ENCODE measurements at regions not wholly inside any gene's neighbourhood (a gene's known extent, or its start where the extent isn't known, plus 50 kb on each side); places are given as distances from the start of the nearest gene placed in this dataset.

GRCh38 chr14:87008965-87009364 is 984.0 kb downstream of the GALC start:
- Mint-ChIP-seq H3K27ac (no peak overlapping the region), H3K27me3 (no peaks in the 10 kb centered on the region), H3K4me1 (no peaks in the 10 kb centered on the region)

DNA sequence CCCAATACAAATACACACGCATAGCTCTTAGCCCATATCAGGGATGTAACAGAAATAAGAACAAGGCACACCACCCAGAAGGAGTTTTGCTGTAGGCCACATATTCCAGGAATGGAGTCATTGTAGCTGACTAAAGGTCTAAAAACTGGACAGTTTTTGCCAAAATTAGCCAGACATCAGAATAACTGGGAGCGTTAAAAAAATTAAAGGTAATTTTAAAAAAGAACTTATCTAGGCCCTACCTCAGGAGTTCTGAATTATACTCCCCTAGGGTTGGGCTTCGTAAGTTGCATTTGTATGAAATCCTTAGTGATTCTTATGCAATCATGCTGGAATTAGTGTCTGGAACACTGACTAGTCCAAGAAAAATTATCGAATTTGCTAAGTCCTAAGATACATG is 987.7 kb downstream of the GALC start:
- no peak overlapping the region for H3K27ac Mint-ChIP-seq
- H3K27me3 Mint-ChIP-seq: no peaks in the 10 kb centered on the region
- H3K4me3 Mint-ChIP-seq: no peak overlapping the region
- no peaks in the 10 kb centered on the region for H3K36me3 Mint-ChIP-seq
- no peaks in the 10 kb centered on the region for H3K4me1 Mint-ChIP-seq
- H3K9me3 Mint-ChIP-seq: peaks cover 0 to 13% (median 9%) of the 10 kb centered on the region in 3 donors

More at GRCh38 chr14:87008965-87009364, 984.0 kb downstream of the GALC start:
- Mint-ChIP-seq H3K4me3 (no peak overlapping the region), H3K9me3 (peaks cover 3 to 16% (median 8%) of the 10 kb centered on the region in 3 donors), H3K36me3 (no peaks in the 10 kb centered on the region)

- H3K27me3 Mint-ChIP-seq: no peaks in the 10 kb centered on the region
- H3K27ac Mint-ChIP-seq: no peak overlapping the region
- H3K9me3 Mint-ChIP-seq: peaks cover 0 to 21% (median 6%) of the 10 kb centered on the region in 3 donors
- H3K36me3 Mint-ChIP-seq: no peaks in the 10 kb centered on the region
- no peak overlapping the region for H3K4me3 Mint-ChIP-seq
- no peaks in the 10 kb centered on the region for H3K4me1 Mint-ChIP-seq
These were observed 990.2 kb downstream of the GALC start for GRCh38 chr14:87002776-87003175.

- H3K27me3 Mint-ChIP-seq: no peaks in the 10 kb centered on the region
- H3K4me1 Mint-ChIP-seq: no peaks in the 10 kb centered on the region
- H3K9me3 Mint-ChIP-seq: peaks cover 0 to 16% (median 4%) of the 10 kb centered on the region in 3 donors
- no peaks in the 10 kb centered on the region for H3K36me3 Mint-ChIP-seq
- H3K27ac Mint-ChIP-seq: no peak overlapping the region
- H3K4me3 Mint-ChIP-seq: no peak overlapping the region
These were observed 991.6 kb downstream of the GALC start for GRCh38 chr14:87001333-87001732.

- no peaks in the 10 kb centered on the region for H3K36me3 Mint-ChIP-seq
- no peak overlapping the region for H3K27ac Mint-ChIP-seq
- H3K4me1 Mint-ChIP-seq: no peaks in the 10 kb centered on the region
- H3K27me3 Mint-ChIP-seq: no peaks in the 10 kb centered on the region
- peaks cover 1 to 16% (median 8%) of the 10 kb centered on the region in 3 donors for H3K9me3 Mint-ChIP-seq
- H3K4me3 Mint-ChIP-seq: no peak overlapping the region
These were observed 992.9 kb downstream of the GALC start for GRCh38 chr14:87000081-87000480.

DNA sequence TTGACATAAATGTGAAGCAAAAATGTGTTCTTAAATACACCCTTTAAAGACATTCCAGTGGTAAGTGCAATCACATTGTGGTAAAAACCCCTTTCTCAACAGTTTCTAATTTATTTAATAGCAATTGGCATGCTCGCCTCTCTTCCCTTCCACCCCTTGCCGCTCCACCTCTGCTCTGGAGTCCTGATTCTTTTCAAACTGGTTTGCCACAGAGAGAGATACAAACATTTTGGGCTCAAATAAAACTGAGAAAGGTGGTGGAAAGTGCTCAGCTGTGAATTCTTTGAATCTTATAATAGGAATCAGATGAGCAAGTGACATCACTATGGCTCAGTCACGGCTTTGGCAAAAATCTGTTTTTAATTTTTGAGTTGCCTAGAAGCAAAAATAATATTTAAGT is 993.9 kb downstream of the GALC start:
- no peaks in the 10 kb centered on the region for H3K27me3 Mint-ChIP-seq
- H3K4me1 Mint-ChIP-seq: no peaks in the 10 kb centered on the region
- H3K27ac Mint-ChIP-seq: no peak overlapping the region
- H3K9me3 Mint-ChIP-seq: peaks cover 1 to 16% (median 9%) of the 10 kb centered on the region in 3 donors
- H3K36me3 Mint-ChIP-seq: no peaks in the 10 kb centered on the region
- H3K4me3 Mint-ChIP-seq: peak overlapping the region in 1 of 4 donors; percentile 32

GRCh38 chr14:86997271-86997670 is 995.7 kb downstream of the GALC start:
- Mint-ChIP-seq H3K4me1 (no peaks in the 10 kb centered on the region), H3K4me3 (no peak overlapping the region), H3K27ac (no peak overlapping the region), H3K36me3 (no peaks in the 10 kb centered on the region), H3K9me3 (peaks cover 3 to 12% (median 9%) of the 10 kb centered on the region in 3 donors), H3K27me3 (no peaks in the 10 kb centered on the region)

GRCh38 chr14:86990396-86990795 is 1002.6 kb downstream of the GALC start:
- Mint-ChIP-seq H3K9me3 (peaks cover 0 to 7% (median 6%) of the 10 kb centered on the region in 3 donors), H3K4me1 (no peaks in the 10 kb centered on the region), H3K27me3 (no peaks in the 10 kb centered on the region), H3K27ac (no peak overlapping the region), H3K4me3 (no peak overlapping the region), H3K36me3 (no peaks in the 10 kb centered on the region)

DNA sequence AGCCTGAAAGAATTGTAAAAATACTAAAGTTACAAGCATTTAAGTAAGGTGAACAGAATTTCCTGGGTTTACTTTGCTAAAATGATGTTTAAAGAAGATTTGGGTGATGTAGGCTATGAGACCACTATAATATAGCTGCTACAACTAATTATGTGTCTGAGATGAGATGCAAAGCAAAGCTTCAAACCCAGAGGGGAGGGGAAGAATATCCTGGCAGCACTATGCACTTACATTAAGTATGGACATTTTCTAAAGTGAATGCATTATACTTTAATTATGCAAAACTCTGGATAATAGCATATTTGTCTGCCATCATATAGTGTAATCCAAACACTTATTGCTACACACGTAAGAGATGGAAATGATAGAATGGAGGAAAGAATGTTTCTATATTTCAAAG is 1003.7 kb downstream of the GALC start:
- H3K4me1 Mint-ChIP-seq: no peaks in the 10 kb centered on the region
- no peaks in the 10 kb centered on the region for H3K27me3 Mint-ChIP-seq
- no peak overlapping the region for H3K4me3 Mint-ChIP-seq
- H3K36me3 Mint-ChIP-seq: no peaks in the 10 kb centered on the region
- peaks cover 0 to 7% (median 2%) of the 10 kb centered on the region in 3 donors for H3K9me3 Mint-ChIP-seq
- H3K27ac Mint-ChIP-seq: no peak overlapping the region

- peaks cover 2 to 7% (median 4%) of the 10 kb centered on the region in 3 donors for H3K9me3 Mint-ChIP-seq
- H3K4me3 Mint-ChIP-seq: no peak overlapping the region
- H3K27ac Mint-ChIP-seq: no peak overlapping the region
- no peaks in the 10 kb centered on the region for H3K36me3 Mint-ChIP-seq
- no peaks in the 10 kb centered on the region for H3K27me3 Mint-ChIP-seq
- no peaks in the 10 kb centered on the region for H3K4me1 Mint-ChIP-seq
These were observed 1005.0 kb downstream of the GALC start for GRCh38 chr14:86987966-86988365.

DNA sequence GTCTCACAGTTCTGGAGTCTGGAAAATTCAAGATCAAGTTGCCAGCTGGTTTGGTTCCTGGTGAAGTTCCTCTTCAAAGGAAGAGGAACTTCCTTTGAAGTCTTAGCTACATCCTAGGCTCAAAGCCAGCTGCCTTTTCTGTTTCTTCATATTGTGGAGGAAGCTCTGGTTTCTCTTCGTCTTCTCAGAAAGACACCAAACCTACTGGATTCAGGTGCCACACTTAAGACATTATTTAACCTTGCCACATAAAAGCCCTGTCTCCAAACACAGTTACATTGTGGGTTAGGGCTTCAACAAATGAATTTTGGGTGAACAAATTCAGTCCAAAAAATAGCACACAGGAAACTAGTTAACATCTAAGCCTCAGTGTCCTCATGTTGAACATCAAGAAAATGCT is 1019.8 kb downstream of the GALC start:
- Mint-ChIP-seq H3K27me3 (no peaks in the 10 kb centered on the region), H3K27ac (no peak overlapping the region), H3K9me3 (peaks cover 7 to 21% (median 12%) of the 10 kb centered on the region in 3 donors)

GRCh38 chr14:86971292-86971691 is 1021.7 kb downstream of the GALC start:
- Mint-ChIP-seq H3K27ac (no peak overlapping the region), H3K9me3 (peaks cover 9 to 23% (median 10%) of the 10 kb centered on the region in 3 donors), H3K4me1 (no peaks in the 10 kb centered on the region), H3K36me3 (no peaks in the 10 kb centered on the region), H3K4me3 (no peak overlapping the region), H3K27me3 (no peaks in the 10 kb centered on the region)

More for the DNA sequence above, 1019.8 kb downstream of the GALC start:
- no peaks in the 10 kb centered on the region for H3K4me1 Mint-ChIP-seq
- H3K36me3 Mint-ChIP-seq: no peaks in the 10 kb centered on the region
- H3K4me3 Mint-ChIP-seq: no peak overlapping the region

DNA sequence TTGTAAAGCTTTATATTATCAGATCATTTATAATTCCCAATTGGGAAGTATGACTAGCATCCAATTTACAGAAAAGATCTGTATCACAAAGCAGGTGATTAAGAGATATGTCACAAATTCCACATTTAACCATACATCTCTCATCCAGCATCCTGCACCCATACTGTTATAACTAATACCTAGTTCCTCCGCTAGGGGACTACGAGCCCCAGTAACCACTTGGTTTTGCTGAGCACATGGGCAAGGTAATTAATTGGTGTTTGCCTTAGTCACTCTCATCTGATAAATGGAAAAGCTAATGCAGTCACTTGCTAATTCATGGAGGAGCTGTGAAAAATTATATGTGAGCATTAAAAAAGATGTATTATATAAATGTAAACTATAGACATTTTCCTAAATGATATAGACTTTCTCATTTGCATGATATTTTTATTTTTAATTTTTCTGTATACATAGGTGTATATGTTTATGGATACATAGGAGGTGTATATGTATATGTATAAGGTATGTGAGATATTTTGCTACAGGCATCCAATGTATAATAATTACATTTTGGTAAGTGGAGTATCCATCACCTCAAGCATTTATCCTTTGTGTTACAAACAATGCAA is 1031.8 kb downstream of the GALC start:
- Mint-ChIP-seq H3K4me1 (no peaks in the 10 kb centered on the region), H3K27me3 (no peaks in the 10 kb centered on the region), H3K9me3 (peaks cover 0 to 33% (median 6%) of the 10 kb centered on the region in 3 donors), H3K36me3 (no peaks in the 10 kb centered on the region), H3K4me3 (no peak overlapping the region), H3K27ac (no peak overlapping the region)

DNA sequence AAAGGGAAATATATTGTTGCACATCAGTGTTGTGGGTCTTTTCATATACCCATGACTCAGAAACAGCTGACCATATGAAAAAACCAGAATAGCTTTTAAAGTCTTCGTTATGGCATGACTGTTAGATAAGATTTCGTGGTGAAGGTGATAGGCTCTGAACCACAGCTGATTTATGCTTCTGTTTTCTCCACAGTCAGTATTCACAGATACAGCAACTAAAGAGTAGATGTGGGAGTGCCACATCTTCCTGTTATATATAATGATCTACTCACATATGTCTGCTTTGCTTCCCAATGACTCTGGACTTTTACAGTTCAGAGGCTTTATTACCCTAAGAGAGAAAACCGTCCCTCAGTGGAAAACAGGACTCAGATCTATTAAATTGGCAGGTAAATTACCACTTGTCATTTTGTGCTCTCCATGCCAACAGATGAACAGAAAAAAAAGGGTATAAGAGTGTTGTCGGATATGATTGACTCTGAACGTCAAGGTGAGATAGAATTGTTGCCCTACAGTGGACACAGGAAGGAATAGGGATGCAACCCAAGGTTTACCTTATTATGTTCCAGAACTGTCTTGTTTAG is 1037.1 kb downstream of the GALC start:
- H3K36me3 Mint-ChIP-seq: no peaks in the 10 kb centered on the region
- no peak overlapping the region for H3K27ac Mint-ChIP-seq
- peaks cover 0 to 18% (median 1%) of the 10 kb centered on the region in 3 donors for H3K9me3 Mint-ChIP-seq
- H3K4me1 Mint-ChIP-seq: no peaks in the 10 kb centered on the region
- no peaks in the 10 kb centered on the region for H3K27me3 Mint-ChIP-seq
- H3K4me3 Mint-ChIP-seq: no peak overlapping the region

DNA sequence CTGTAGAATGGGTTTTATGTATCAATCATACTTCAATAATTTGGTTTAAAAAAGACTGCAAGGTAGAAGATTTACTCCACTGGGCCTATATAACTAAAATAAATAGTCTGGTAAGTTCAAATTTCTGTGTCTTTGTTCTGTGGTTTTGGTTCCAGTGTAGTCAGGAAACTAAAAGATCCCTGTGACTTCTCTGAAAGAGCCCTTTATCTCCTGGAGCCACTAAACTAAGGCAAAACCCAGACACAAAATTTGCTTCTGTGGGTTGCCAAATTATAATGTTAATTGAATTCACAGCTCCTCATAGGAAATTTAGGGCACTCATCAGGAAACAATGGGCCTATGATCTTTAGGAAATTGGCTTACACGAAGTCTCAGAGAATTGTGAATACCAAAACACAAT is 1038.4 kb downstream of the GALC start:
- H3K27ac Mint-ChIP-seq: no peak overlapping the region
- H3K9me3 Mint-ChIP-seq: peaks cover 0 to 10% (median 1%) of the 10 kb centered on the region in 3 donors
- no peaks in the 10 kb centered on the region for H3K27me3 Mint-ChIP-seq
- no peak overlapping the region for H3K4me3 Mint-ChIP-seq
- H3K4me1 Mint-ChIP-seq: no peaks in the 10 kb centered on the region
- H3K36me3 Mint-ChIP-seq: no peaks in the 10 kb centered on the region

DNA sequence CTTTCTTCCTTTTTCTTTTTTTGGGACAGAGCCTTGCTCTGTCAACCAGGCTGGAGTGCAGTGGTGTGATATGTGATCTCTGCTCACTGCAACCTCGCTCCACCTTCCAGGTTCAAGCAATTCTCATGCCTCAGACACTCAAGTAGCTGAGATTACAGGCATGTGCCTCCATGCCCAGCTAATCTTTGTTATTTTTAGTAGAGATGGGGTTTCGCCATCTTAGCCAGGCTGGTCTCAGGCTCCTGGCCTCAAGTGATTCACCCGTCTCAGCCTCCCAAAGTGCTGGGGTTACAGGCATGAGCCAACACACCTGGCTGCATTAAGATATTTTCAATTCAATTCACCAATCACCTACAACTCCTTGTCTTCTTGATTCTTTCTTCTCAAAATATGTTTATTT is 1046.5 kb downstream of the GALC start:
- H3K4me3 Mint-ChIP-seq: peak overlapping the region in 1 of 4 donors; percentile 70
- peaks cover 0 to 6% (median 0%) of the 10 kb centered on the region in 3 donors for H3K9me3 Mint-ChIP-seq
- H3K4me1 Mint-ChIP-seq: no peaks in the 10 kb centered on the region
- no peak overlapping the region for H3K27ac Mint-ChIP-seq
- H3K36me3 Mint-ChIP-seq: no peaks in the 10 kb centered on the region
- H3K27me3 Mint-ChIP-seq: no peaks in the 10 kb centered on the region
